ENCODE measurements at regions not wholly inside any gene's neighbourhood (a gene's known extent, or its start where the extent isn't known, plus 50 kb on each side); places are given as distances from the start of the nearest gene placed in this dataset.

GRCh38 chr2:217725409-217725808 lies 277.4 kb downstream of the TNS1 start:
- DNase-seq (ENCODE audit: low read depth), result no peak
- TF ChIP-seq CTCF (IDR thresholded peaks at IDR 0.05; ENCODE audit: low read length, missing control alignments), result no peak
- H3K4me3 ChIP-seq (replicated peaks; ENCODE audit: low read depth, low read length), result no peak overlapping the region

- DNase-seq (ENCODE audit: low read depth), result no peak
- no peak for TF ChIP-seq CTCF (IDR thresholded peaks at IDR 0.05; ENCODE audit: low read length, missing control alignments)
- no peak overlapping the region for H3K4me3 ChIP-seq (replicated peaks; ENCODE audit: low read depth, low read length)
Observed at GRCh38 chr2:217724471-217724870, 278.3 kb downstream of the TNS1 start.

GRCh38 chr2:217723981-217724380 lies 278.8 kb downstream of the TNS1 start:
- no peak overlapping the region for H3K4me3 ChIP-seq (replicated peaks; ENCODE audit: low read depth, low read length)
- no peak for TF ChIP-seq CTCF (IDR thresholded peaks at IDR 0.05; ENCODE audit: low read length, missing control alignments)
- DNase-seq (ENCODE audit: low read depth), result no peak

GRCh38 chr2:217722883-217723472 lies 279.8 kb downstream of the TNS1 start:
- no peak for TF ChIP-seq CTCF (IDR thresholded peaks at IDR 0.05; ENCODE audit: low read length, missing control alignments)
- no peak overlapping the region for H3K4me3 ChIP-seq (replicated peaks; ENCODE audit: low read depth, low read length)
- DNase-seq (ENCODE audit: low read depth), result peak; percentile 60

GRCh38 chr2:217717646-217718045 lies 285.1 kb downstream of the TNS1 start:
- TF ChIP-seq CTCF (IDR thresholded peaks at IDR 0.05; ENCODE audit: low read length, missing control alignments), result no peak
- DNase-seq (ENCODE audit: low read depth), result no peak
- H3K4me3 ChIP-seq (replicated peaks; ENCODE audit: low read depth, low read length), result no peak overlapping the region

- DNase-seq (ENCODE audit: low read depth), result no peak
Observed at GRCh38 chr2:217715484-217715883, 287.3 kb downstream of the TNS1 start.

More at GRCh38 chr2:217715484-217715883, 287.3 kb downstream of the TNS1 start:
- no peak for TF ChIP-seq CTCF (IDR thresholded peaks at IDR 0.05; ENCODE audit: low read length, missing control alignments)
- H3K4me3 ChIP-seq (replicated peaks; ENCODE audit: low read depth, low read length), result no peak overlapping the region

Data from fibroblast of pulmonary artery (primary cell).